ENCODE measurements at regions not wholly inside any gene's neighbourhood (a gene's known extent, or its start where the extent isn't known, plus 50 kb on each side); places are given as distances from the start of the nearest gene placed in this dataset.
"Not testable (repeated sequence)": the region's sequence is repeated elsewhere in the genome, so short reads cannot be mapped to it uniquely, and the experiment has no call there.

DNA sequence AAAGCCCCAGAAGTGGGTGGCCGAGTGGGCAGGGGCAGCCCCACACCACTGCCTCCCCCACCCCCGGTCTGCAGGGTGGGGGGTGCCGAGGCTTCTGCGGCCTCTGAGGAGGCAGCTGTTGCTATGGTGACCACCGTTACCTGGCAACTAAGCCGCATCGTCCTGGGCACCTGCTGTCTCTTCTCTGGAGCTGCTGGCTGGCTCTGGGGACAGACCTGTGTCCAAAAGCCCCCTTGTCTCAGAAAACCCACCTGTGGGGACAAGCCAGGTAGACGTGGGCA, 79.9 kb upstream of the PRR5 start:
- whole genome bisulfite sequencing (ENCODE audit: insufficient coverage, low coverage, low lambda C conversion rate, missing lambda C conversion rate) = 0% methylated on average over 1 of the region's 8 CpGs
- no peak for ATAC-seq
- H3K4me3 ChIP-seq = no peak overlapping the region

DNA sequence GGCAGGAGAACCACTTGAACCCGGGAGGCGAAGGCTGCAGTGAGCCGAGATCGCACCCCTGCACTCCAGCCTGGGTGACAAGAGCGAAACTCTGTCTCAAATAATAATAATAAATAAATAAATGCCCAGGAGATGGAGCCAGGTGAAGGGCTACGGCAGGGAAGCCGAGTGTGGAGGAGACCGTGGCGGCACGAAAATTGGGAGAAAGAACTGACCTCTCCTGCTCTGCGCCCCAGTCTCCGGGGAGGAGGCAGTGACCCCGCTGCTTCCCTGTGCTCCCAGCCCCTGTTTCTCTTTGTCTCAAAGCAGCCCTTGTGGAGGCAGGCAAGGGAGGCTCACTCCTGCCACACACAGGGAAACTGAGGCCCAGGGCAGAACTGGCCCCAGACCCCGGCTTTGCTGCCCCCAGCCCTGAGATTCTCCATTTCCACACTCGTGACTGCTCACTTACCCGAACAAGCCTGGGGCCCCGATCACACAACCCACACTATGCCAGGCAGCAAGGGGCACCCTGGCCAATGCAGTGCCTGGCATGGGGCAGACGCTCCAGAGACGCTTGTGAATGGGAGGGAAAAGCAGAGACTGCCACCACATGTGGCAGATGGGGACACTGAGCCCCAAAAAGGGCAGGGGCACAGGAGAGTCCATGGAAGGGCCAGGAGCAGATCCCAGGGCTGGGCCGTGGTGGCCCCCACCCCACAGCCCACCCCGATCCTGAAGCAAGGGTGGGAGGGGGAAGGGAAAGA, 80.4 kb upstream of the PRR5 start:
- Histone ChIP-seq H3K4me3 (no peak overlapping the region), H3K36me3 (no peaks in the 10 kb centered on the region), H3K9me3 (no peaks in the 10 kb centered on the region), H3K27me3 (no peaks in the 10 kb centered on the region), H3K27ac (no peak overlapping the region), H3K4me1 (no peaks in the 10 kb centered on the region)
- WGBS (ENCODE audit: insufficient coverage, low coverage, low lambda C conversion rate, missing lambda C conversion rate) = 63% methylated on average over 9 of the region's 21 CpGs
- ATAC-seq (no peak), DNase-seq (no peak)
- intact Hi-C loops (cut with DNase I) = loop anchor here in 1 of 2 donors (10.0 kb wide), 1 partner anchor 537 kb away; no protein-coding TSS in a partner anchor
- TF ChIP-seq, protein P1, sequence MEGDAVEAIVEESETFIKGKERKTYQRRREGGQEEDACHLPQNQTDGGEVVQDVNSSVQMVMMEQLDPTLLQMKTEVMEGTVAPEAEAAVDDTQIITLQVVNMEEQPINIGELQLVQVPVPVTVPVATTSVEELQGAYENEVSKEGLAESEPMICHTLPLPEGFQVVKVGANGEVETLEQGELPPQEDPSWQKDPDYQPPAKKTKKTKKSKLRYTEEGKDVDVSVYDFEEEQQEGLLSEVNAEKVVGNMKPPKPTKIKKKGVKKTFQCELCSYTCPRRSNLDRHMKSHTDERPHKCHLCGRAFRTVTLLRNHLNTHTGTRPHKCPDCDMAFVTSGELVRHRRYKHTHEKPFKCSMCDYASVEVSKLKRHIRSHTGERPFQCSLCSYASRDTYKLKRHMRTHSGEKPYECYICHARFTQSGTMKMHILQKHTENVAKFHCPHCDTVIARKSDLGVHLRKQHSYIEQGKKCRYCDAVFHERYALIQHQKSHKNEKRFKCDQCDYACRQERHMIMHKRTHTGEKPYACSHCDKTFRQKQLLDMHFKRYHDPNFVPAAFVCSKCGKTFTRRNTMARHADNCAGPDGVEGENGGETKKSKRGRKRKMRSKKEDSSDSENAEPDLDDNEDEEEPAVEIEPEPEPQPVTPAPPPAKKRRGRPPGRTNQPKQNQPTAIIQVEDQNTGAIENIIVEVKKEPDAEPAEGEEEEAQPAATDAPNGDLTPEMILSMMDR (IDR thresholded peaks at IDR 0.05) = no peak
- no peak for TF ChIP-seq POLR2A (IDR thresholded peaks at IDR 0.05)

More for the DNA sequence above, 79.9 kb upstream of the PRR5 start:
- Histone ChIP-seq H3K27me3 (no peaks in the 10 kb centered on the region), H3K27ac (no peak overlapping the region), H3K36me3 (no peaks in the 10 kb centered on the region), H3K4me1 (no peaks in the 10 kb centered on the region), H3K9me3 (no peaks in the 10 kb centered on the region)
- intact Hi-C loops (cut with DNase I) = loop anchor here in 1 of 2 donors (10.0 kb wide), 1 partner anchor 537 kb away; no protein-coding TSS in a partner anchor
- no peak for DNase-seq
- TF ChIP-seq POLR2A (IDR thresholded peaks at IDR 0.05) = no peak
- TF ChIP-seq, protein P1 (IDR thresholded peaks at IDR 0.05) = no peak

DNA sequence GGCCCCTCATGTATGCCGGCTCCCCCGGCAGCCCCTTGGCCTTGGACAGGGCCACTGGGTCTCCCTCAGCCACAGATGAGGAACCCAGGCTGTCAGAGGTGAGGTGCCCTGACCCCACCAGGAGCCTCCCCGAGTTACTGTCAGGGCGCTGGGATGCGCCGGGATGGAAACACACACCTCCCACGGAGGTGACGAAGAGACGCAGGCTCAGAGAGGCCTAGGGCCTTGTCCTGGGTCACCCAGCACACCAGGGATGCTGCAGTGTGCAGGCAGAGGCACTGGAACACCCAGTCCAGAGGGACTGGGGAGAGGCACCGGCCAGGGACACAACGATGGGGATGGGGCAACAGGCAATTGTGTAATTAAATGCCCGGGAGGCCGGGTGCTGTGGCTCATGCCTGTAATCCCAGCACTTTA, 81.2 kb upstream of the PRR5 start:
- intact Hi-C loops (cut with DNase I) = loop anchor here in 1 of 2 donors (10.0 kb wide), 1 partner anchor 536 kb away; no protein-coding TSS in a partner anchor
- ATAC-seq = no peak

DNA sequence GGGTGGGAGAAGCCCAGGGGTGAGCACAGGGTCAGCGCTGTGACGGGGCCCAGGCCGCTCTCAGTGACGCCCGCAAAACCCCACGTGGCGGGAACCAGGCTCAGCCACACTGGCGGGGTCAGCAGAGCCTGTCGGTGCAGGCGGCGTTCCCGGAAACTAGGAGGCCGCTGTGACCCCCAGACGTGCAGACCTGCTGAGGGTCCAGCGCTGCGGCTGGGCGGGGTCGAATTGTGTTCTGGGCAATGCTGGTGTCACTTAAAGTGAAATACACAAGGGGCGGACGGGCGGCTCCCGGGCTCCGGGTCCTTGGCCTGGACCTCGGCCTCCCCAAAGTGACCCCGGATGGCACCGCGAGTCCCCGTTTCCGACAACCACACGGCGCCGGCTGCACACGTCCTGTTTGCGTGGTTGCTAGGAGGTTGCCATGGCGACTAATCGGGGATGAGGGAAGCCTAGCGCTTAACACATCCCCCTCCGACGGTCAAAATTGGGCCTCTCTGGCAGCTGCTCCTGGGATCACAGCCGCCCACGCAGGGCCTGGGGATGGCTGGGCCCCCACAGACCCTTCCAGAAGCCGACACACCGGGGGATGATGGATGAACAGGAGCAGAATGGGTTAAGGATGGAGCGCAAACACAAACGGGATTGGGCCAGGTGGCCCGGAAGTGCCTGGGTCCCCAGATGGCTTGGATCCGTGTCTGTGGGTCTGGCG, 81.7 kb upstream of the PRR5 start:
- TF ChIP-seq, protein P1 (IDR thresholded peaks at IDR 0.05) = no peak
- TF ChIP-seq POLR2A (IDR thresholded peaks at IDR 0.05) = no peak
- intact Hi-C loops (cut with DNase I) = loop anchor here in 1 of 2 donors (10.0 kb wide), 1 partner anchor 535 kb away; no protein-coding TSS in a partner anchor
- H3K27ac ChIP-seq = no peak overlapping the region
- no peaks in the 10 kb centered on the region for H3K4me1 ChIP-seq
- WGBS (ENCODE audit: insufficient coverage, low coverage, low lambda C conversion rate, missing lambda C conversion rate) = 6% methylated on average over 14 of the region's 48 CpGs
- peak; percentile 64 to 79 (median 77) for ATAC-seq
- H3K27me3 ChIP-seq = no peaks in the 10 kb centered on the region
- H3K9me3 ChIP-seq = no peaks in the 10 kb centered on the region
- peak; percentile 74 to 83 (median 79) for DNase-seq
- no peak overlapping the region for H3K4me3 ChIP-seq
- no peaks in the 10 kb centered on the region for H3K36me3 ChIP-seq

More for the DNA sequence above, 81.2 kb upstream of the PRR5 start:
- Histone ChIP-seq H3K27me3 (no peaks in the 10 kb centered on the region), H3K4me3 (no peak overlapping the region), H3K36me3 (no peaks in the 10 kb centered on the region), H3K27ac (no peak overlapping the region), H3K4me1 (no peaks in the 10 kb centered on the region), H3K9me3 (no peaks in the 10 kb centered on the region)
- no peak for DNase-seq
- WGBS (ENCODE audit: insufficient coverage, low coverage, low lambda C conversion rate, missing lambda C conversion rate) = 20% methylated on average over 2 of the region's 13 CpGs
- TF ChIP-seq, protein P1 (IDR thresholded peaks at IDR 0.05) = no peak
- TF ChIP-seq POLR2A (IDR thresholded peaks at IDR 0.05) = no peak

DNA sequence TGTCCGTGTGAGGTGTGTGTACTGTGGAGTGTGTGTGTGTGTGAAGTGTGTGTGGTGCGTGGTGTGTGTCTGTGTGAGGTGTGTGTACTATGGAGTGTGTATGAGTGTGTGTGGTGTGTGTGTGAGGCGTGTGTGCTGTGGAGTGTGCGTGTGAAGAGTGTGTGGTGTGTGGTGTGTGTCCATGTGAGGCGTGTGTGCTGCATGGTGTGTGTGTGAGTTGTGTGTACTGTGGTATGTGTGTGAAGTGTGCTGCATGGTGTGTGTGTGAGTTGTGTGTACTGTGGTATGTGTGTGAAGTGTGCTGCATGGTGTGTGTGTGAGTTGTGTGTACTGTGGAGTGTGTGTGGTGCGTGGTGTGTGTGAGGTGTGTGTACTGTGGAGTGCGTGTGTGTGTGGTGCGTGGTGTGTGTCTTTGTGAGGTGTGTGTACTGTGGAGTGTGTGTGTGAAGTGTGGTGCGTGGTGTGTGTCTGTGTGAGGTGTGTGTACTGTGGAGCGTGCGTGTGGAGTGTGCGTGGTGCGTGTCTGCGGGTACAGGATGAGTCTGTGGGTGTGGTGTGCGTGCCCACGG, 82.4 kb upstream of the PRR5 start:
- H3K9me3 ChIP-seq, H3K27ac ChIP-seq, ATAC-seq, H3K36me3 ChIP-seq, H3K27me3 ChIP-seq, H3K4me1 ChIP-seq, H3K4me3 ChIP-seq, DNase-seq: not testable (repeated sequence)
- intact Hi-C loops (cut with DNase I) = loop anchor here in 1 of 2 donors (10.0 kb wide), 1 partner anchor 535 kb away; no protein-coding TSS in a partner anchor
- 54% methylated on average over 15 of the region's 16 CpGs for WGBS (ENCODE audit: insufficient coverage, low coverage, low lambda C conversion rate, missing lambda C conversion rate)

- H3K27ac ChIP-seq; intact Hi-C loops (cut with DNase I); H3K4me1 ChIP-seq; H3K27me3 ChIP-seq; H3K4me3 ChIP-seq; H3K9me3 ChIP-seq; ATAC-seq; H3K36me3 ChIP-seq; DNase-seq: not testable (repeated sequence)
- 75% methylated on average over 6 of the region's 6 CpGs for WGBS (ENCODE audit: insufficient coverage, low coverage, low lambda C conversion rate, missing lambda C conversion rate)
Observed at GRCh38 chr22:44618910-44619309, 83.1 kb upstream of the PRR5 start.
